ENCODE measurements at regions not wholly inside any gene's neighbourhood (a gene's known extent, or its start where the extent isn't known, plus 50 kb on each side); places are given as distances from the start of the nearest gene placed in this dataset.

- no peak for DNase-seq (ENCODE audit: low read depth in 2 of 3, low spot score in 1 of 3)
These were observed 388.9 kb downstream of the SH3GL2 start for GRCh38 chr9:17967731-17968130.

GRCh38 chr9:17969232-17969631 is 390.4 kb downstream of the SH3GL2 start:
- no peak for DNase-seq (ENCODE audit: low read depth in 2 of 3, low spot score in 1 of 3)

GRCh38 chr9:17970277-17970676 is 391.4 kb downstream of the SH3GL2 start:
- no peak for DNase-seq (ENCODE audit: low read depth in 2 of 3, low spot score in 1 of 3)

- DNase-seq (ENCODE audit: low read depth in 2 of 3, low spot score in 1 of 3): no peak
These were observed 399.9 kb downstream of the SH3GL2 start for GRCh38 chr9:17978773-17979172.

- DNase-seq (ENCODE audit: low read depth in 2 of 3, low spot score in 1 of 3): no peak
These were observed 407.7 kb downstream of the SH3GL2 start for GRCh38 chr9:17986595-17986994.

DNA sequence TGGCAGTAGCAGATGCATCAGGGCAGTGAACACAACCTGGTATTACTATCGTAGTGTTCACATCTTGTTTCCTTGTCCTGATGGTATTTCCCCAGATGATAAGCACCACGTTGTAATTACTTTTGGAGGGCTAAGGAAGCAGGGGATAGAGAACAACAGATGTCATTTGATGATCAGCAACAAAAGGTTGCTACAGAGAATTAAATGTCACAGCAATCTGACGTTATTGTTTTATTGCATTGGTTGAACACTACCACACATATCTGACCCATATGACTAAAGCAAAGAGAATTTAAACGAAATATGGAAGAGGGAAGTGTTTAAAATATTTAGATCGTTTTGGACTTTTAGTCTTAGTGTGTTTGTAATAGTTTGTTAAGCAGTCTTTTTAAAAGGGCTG is 408.3 kb downstream of the SH3GL2 start:
- DNase-seq (ENCODE audit: low read depth in 2 of 3, low spot score in 1 of 3): no peak

DNA sequence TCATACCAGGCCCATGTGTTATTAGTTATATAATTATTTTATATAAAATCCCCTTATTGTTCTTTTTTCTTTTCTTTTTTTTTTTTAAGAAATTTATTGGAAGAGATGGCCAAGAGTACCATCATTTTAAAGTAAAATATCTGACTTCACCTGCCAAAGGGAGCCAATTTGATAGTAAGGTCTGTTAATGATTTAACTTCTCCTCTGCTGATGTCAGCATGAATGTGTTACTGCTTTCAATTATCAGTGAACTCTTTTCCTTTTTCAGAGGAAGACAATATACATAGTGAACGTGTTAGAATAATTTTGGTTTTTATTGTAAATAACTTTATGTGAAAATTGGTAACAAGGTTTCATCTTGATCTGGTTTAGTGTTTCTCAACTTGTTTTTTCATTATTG is 409.6 kb downstream of the SH3GL2 start:
- DNase-seq (ENCODE audit: low read depth in 2 of 3, low spot score in 1 of 3): no peak

- DNase-seq (ENCODE audit: low read depth in 2 of 3, low spot score in 1 of 3): no peak
These were observed 411.7 kb downstream of the SH3GL2 start for GRCh38 chr9:17990602-17991001.

- no peak for DNase-seq (ENCODE audit: low read depth in 2 of 3, low spot score in 1 of 3)
These were observed 414.2 kb downstream of the SH3GL2 start for GRCh38 chr9:17993024-17993423.

- DNase-seq (ENCODE audit: low read depth in 2 of 3, low spot score in 1 of 3): no peak
These were observed 416.0 kb downstream of the SH3GL2 start for GRCh38 chr9:17994695-17995425.

DNA sequence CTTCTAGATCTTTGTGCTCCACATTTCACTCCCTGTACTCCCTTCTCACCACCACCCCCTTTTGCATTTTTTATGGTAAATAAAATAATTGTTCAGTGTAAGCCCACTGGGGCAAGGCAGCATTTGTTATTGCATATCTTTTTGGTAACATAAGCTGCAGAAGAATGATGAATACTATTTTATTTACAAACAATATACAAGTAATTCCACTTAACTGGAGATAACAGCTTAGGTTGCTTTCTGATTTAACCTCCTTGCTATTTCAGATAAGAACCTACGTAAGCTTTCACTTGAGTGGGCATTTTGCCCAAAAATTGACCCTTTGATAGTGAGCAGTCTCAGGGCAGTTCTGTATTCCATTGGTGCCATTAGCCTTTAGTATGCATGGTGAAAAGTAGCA is 417.9 kb downstream of the SH3GL2 start:
- no peak for DNase-seq (ENCODE audit: low read depth in 2 of 3, low spot score in 1 of 3)

DNA sequence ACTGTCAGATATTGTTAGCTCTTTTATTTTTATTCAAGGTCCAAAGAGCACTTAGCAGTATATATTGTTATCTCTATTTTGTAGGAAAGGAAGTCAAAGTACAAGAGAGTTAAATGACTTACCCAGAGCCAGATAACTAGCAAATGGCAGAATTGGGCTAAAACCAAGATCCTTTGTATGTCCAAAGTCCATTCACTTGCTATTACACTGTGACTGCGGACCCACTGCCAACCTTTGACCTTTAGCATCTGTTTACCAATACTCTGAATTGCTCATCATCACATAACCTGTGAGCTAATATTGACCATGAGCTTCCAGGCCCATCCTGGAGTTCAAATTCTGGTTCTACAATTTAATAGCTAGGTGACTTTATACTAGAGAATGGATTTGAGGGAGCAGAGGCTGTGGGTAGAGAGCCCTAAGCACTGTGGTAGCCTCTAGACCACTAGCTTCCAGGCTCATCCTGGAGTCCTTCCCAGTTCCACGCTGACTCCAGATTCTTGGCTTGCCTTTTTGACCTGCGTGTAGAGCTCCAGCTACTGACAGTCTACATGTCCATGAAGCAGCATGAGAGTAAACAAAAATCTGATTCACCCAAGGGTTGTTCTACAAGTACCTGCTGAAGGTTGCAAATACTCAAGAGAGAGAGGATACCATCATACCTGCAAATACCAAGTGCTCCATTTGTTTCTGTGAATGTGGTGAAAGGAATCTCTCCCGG is 424.0 kb downstream of the SH3GL2 start:
- DNase-seq (ENCODE audit: low read depth in 2 of 3, low spot score in 1 of 3): no peak

DNA sequence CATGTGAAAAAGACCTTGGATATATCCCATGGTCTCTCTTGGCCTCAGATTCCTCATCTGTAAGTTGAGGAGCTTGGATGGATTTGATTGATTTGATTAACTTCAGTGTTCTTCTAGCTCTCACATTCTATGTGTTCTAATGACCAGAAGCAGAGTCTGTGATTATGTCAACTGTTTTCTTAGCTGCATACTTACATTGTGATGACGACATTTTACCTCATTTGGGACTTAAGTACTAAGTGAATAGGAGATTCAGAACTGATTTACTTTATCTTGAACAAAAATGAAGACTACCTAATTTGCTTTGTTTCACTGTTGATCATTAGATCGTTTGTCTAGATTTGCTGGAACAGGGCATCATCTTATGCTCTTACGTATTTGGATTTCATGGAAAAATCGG is 427.7 kb downstream of the SH3GL2 start:
- DNase-seq (ENCODE audit: low read depth in 2 of 3, low spot score in 1 of 3): no peak

DNA sequence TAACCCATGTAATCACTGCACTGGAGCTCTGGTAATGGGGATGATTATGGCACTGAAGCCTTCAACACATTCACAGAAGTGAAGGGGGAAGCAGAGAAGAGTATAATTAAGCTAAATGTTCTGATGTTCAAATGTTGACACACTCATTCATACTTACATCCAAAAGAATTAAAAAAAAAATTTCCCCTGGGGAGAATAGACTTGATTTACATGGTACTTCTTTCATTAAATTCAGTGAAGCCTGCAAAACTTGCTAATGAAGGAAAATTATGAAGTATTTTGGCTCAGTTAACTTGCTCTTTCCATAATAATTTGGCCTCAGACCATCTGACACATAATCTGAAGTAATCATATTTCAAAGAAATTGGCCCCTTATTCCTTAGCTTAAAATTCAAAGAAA is 428.8 kb downstream of the SH3GL2 start:
- DNase-seq (ENCODE audit: low read depth in 2 of 3, low spot score in 1 of 3): no peak

- DNase-seq (ENCODE audit: low read depth in 2 of 3, low spot score in 1 of 3): no peak
These were observed 431.0 kb downstream of the SH3GL2 start for GRCh38 chr9:18009902-18010301.

- no peak for DNase-seq (ENCODE audit: low read depth in 2 of 3, low spot score in 1 of 3)
These were observed 431.6 kb downstream of the SH3GL2 start for GRCh38 chr9:18010492-18010891.

DNA sequence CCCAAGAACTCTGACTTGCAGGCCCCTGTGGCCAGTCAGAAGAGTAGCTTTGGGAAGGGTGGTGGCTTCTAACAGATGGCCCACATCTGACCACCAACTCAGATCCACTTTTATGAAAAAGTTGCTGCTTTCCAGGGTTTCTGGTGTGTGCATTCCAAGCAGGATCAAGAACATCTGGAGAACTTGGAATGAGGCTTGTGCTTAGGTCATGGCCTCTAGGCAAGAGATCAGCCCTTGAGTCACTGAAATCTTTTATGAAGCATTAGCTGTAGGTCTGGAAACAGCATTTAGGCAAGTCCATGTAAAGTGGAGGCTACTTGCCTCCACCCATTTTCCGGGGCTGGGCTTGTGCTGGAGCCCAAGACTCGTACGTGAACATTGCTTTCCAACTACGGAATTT is 433.3 kb downstream of the SH3GL2 start:
- no peak for DNase-seq (ENCODE audit: low read depth in 2 of 3, low spot score in 1 of 3)

GRCh38 chr9:18014556-18014955 is 435.7 kb downstream of the SH3GL2 start:
- no peak for DNase-seq (ENCODE audit: low read depth in 2 of 3, low spot score in 1 of 3)

DNA sequence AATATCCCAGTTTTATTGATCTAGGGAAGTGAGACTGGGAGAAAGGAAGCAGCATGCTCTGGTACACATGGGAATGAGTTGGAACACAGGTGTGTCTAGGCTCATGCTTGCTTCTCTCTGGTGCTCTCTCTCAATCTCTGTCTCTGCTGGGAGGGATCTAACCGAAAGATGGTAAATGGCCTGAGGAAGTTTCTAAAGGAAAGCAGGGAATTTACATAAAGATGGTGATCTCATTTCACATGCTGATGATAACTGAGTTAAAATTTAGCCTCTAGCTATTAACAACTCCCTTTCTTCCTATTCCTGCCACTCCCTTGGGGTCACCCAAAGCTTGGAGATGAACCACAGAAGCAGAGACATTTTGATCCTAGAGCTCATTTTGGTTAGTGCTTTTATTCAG is 436.2 kb downstream of the SH3GL2 start:
- no peak for DNase-seq (ENCODE audit: low read depth in 2 of 3, low spot score in 1 of 3)

- no peak for DNase-seq (ENCODE audit: low read depth in 2 of 3, low spot score in 1 of 3)
These were observed 438.3 kb downstream of the SH3GL2 start for GRCh38 chr9:18017136-18017535.

DNA sequence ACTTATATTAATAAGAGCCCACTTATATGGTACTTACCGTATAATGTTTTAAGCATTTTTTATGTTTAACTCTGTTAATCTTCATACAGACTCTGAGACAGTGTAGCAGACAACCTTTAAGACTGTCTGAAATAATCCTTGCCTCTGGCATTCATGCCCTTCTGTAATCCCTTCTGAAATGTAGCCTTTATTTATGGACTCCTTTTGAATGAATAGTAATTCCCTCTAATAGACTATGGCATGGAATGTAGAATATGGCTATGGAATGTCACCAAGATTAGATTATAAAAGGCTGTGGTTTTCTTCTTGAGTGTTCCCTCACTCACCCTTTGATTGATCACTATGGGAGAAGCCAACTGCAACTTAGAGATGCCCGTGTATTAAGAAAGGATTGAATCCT is 439.4 kb downstream of the SH3GL2 start:
- no peak for DNase-seq (ENCODE audit: low read depth in 2 of 3, low spot score in 1 of 3)

DNA sequence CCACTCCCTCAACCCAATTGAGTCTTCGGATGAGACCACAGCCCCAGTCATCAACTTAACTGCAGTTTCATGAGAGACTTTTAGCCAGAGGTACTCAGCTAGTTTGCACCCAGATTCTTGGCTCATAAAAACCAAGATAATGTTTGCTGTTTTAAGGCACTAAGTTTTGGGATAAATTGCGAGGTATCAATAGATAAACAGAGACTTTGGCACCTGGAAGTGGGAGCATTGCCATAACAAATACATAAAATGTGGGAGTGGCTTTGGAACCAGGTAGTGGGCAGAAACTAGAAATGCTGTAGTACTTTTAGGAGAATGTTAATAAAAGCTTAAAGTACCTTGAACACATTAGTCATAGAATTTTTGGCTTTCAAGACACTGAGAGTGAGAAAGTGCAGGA is 439.8 kb downstream of the SH3GL2 start:
- no peak for DNase-seq (ENCODE audit: low read depth in 2 of 3, low spot score in 1 of 3)
